ENCODE measurements at regions not wholly inside any gene's neighbourhood (a gene's known extent, or its start where the extent isn't known, plus 50 kb on each side); places are given as distances from the start of the nearest gene placed in this dataset.

DNA sequence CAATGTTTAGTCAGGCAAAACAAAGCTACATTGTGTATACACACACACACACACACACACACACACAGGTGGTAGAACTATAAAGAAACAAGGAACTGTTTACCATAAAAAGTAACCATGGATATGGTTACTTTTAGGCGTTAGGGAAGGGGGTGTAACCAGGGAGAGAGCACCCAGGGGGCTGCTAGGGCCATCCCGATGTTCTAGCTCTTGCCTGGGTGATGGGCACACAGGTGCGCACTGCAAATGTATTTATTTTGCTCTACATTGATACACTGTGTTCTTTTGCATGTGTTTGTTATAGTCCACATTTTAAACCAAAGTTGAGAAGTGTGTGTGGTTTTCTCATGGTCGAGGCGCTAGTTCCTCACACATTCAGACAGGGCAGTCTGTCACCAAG, 69.8 kb upstream of the MYCN start:
- peaks cover 1% of the 10 kb centered on the region for H3K9me3 ChIP-seq (ENCODE audit: insufficient read depth, low read depth, low read length)
- no peak overlapping the region for H4K91ac ChIP-seq (ENCODE audit: low read depth, low read length)
- no peak overlapping the region for H3K27ac ChIP-seq (ENCODE audit: low read depth, low read length)
- WGBS (ENCODE audit: extremely low coverage, insufficient coverage, insufficient read length) = no CpG with 5 or more reads among the region's 5 CpGs
- no peak overlapping the region for H3K4me3 ChIP-seq (ENCODE audit: low read depth, low read length)
- no peak overlapping the region for H3K9ac ChIP-seq (ENCODE audit: low read length)
- no peak overlapping the region for H3K18ac ChIP-seq (ENCODE audit: low read length)
- H2AK5ac ChIP-seq (ENCODE audit: low read length) = no peak overlapping the region
- no peak for DNase-seq
- no peak overlapping the region for H2AFZ ChIP-seq (ENCODE audit: insufficient read depth, low read length, poor library complexity)
- H3K36me3 ChIP-seq (ENCODE audit: control insufficient read depth in 1 of 2, insufficient read depth in 2 of 2, low read length in 2 of 2) = no peaks in the 10 kb centered on the region
- H2BK12ac ChIP-seq (ENCODE audit: low read length) = no peak overlapping the region
- no peak overlapping the region for H3K4me2 ChIP-seq (ENCODE audit: low read length)
- H3K4me1 ChIP-seq (ENCODE audit: control insufficient read depth in 1 of 2, insufficient read depth in 2 of 2, low read length in 2 of 2) = no peaks in the 10 kb centered on the region
- H3K23ac ChIP-seq (ENCODE audit: low read length) = no peak overlapping the region
- no peaks in the 10 kb centered on the region for H3K79me1 ChIP-seq (ENCODE audit: low read length)
- no peak overlapping the region for H2BK120ac ChIP-seq (ENCODE audit: insufficient read depth, low read length, poor library complexity)
- no peak overlapping the region for H2BK5ac ChIP-seq (ENCODE audit: low read depth, low read length, poor library complexity)
- no peaks in the 10 kb centered on the region for H3K79me2 ChIP-seq (ENCODE audit: control insufficient read depth, insufficient read depth, low read length, poor library complexity)
- no peaks in the 10 kb centered on the region for H3K27me3 ChIP-seq (ENCODE audit: insufficient read depth, low read length)
- no peak overlapping the region for H4K12ac ChIP-seq (ENCODE audit: low read depth, low read length)
- H4K8ac ChIP-seq (ENCODE audit: low read depth, low read length) = no peak overlapping the region
- H3K4ac ChIP-seq (ENCODE audit: low read depth, low read length) = no peak overlapping the region
- H3K14ac ChIP-seq (ENCODE audit: low read length) = no peak overlapping the region

DNA sequence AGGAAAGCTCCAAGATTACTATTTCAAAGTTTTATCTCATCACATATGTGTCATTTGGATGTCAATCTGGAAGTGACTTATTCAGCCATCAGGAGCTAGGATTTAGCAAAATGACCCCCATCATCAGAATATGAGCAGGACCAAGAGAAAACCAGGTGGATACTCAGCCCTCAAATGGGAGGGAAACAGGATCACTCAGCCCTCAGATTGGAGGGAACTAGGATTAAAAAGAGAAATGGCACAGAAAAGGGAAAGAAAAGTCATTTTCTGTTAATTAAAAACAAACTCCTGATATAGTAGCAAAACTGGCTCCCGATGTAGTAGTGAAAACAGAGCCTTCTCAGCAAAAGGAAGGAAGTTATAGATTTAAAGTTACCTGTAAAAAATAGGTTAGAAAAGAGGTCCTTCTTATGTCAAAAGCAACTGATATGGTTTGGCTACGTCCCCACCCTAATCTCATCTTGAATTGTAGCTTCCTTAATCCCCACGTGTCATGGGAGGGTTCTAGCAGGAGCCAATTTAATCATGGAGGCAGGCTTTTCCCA, 69.0 kb upstream of the MYCN start:
- Histone ChIP-seq H2BK5ac (ENCODE audit: low read depth, low read length, poor library complexity) (no peak overlapping the region), H3K27me3 (ENCODE audit: insufficient read depth, low read length) (no peaks in the 10 kb centered on the region), H4K8ac (ENCODE audit: low read depth, low read length) (no peak overlapping the region), H3K9me3 (ENCODE audit: insufficient read depth, low read depth, low read length) (peaks cover 1% of the 10 kb centered on the region), H3K36me3 (ENCODE audit: control insufficient read depth in 1 of 2, insufficient read depth in 2 of 2, low read length in 2 of 2) (no peaks in the 10 kb centered on the region), H3K4me1 (ENCODE audit: control insufficient read depth in 1 of 2, insufficient read depth in 2 of 2, low read length in 2 of 2) (no peaks in the 10 kb centered on the region), H4K12ac (ENCODE audit: low read depth, low read length) (no peak overlapping the region), H2AFZ (ENCODE audit: insufficient read depth, low read length, poor library complexity) (no peak overlapping the region), H3K18ac (ENCODE audit: low read length) (no peak overlapping the region), H3K79me1 (ENCODE audit: low read length) (no peaks in the 10 kb centered on the region), H2BK120ac (ENCODE audit: insufficient read depth, low read length, poor library complexity) (no peak overlapping the region), H3K79me2 (ENCODE audit: control insufficient read depth, insufficient read depth, low read length, poor library complexity) (no peaks in the 10 kb centered on the region), H3K4me3 (ENCODE audit: low read depth, low read length) (no peak overlapping the region), H3K23ac (ENCODE audit: low read length) (no peak overlapping the region), H3K14ac (ENCODE audit: low read length) (no peak overlapping the region), H3K27ac (ENCODE audit: low read depth, low read length) (no peak overlapping the region), H2AK5ac (ENCODE audit: low read length) (no peak overlapping the region), H3K9ac (ENCODE audit: low read length) (no peak overlapping the region), H3K4me2 (ENCODE audit: low read length) (no peak overlapping the region), H3K4ac (ENCODE audit: low read depth, low read length) (no peak overlapping the region), H4K91ac (ENCODE audit: low read depth, low read length) (no peak overlapping the region), H2BK12ac (ENCODE audit: low read length) (no peak overlapping the region)
- no peak for DNase-seq
- no CpG with 5 or more reads among the region's 3 CpGs for WGBS (ENCODE audit: extremely low coverage, insufficient coverage, insufficient read length)

DNA sequence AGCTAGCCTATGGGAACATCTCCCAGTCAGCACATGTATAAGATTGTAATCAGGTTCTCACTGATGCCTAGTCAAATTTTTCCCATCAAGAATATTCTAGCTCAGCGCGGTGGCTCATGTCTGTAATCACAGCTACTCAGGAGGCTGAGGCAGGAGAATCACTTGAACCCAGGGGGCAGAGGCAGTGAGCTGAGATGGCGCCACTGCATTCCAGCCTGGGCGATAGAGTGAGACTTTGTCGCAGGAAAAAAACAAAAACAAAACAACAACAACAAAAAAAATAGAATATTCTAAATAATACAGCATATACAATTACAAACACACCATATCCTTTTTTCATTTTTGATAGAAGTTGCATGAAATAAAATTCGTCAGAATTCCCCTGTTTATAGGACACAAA, 67.5 kb upstream of the MYCN start:
- no peak overlapping the region for H4K91ac ChIP-seq (ENCODE audit: low read depth, low read length)
- no peak overlapping the region for H2AFZ ChIP-seq (ENCODE audit: insufficient read depth, low read length, poor library complexity)
- peaks cover 1% of the 10 kb centered on the region for H3K9me3 ChIP-seq (ENCODE audit: insufficient read depth, low read depth, low read length)
- H3K27ac ChIP-seq (ENCODE audit: low read depth, low read length) = no peak overlapping the region
- H3K4me2 ChIP-seq (ENCODE audit: low read length) = no peak overlapping the region
- no peak for DNase-seq
- H3K79me2 ChIP-seq (ENCODE audit: control insufficient read depth, insufficient read depth, low read length, poor library complexity) = no peaks in the 10 kb centered on the region
- no peak overlapping the region for H3K23ac ChIP-seq (ENCODE audit: low read length)
- H3K79me1 ChIP-seq (ENCODE audit: low read length) = no peaks in the 10 kb centered on the region
- no peaks in the 10 kb centered on the region for H3K36me3 ChIP-seq (ENCODE audit: control insufficient read depth in 1 of 2, insufficient read depth in 2 of 2, low read length in 2 of 2)
- no peak overlapping the region for H3K4ac ChIP-seq (ENCODE audit: low read depth, low read length)
- H3K4me3 ChIP-seq (ENCODE audit: low read depth, low read length) = no peak overlapping the region
- no CpG with 5 or more reads among the region's 6 CpGs for WGBS (ENCODE audit: extremely low coverage, insufficient coverage, insufficient read length)
- no peak overlapping the region for H2AK5ac ChIP-seq (ENCODE audit: low read length)
- no peak overlapping the region for H3K18ac ChIP-seq (ENCODE audit: low read length)
- H2BK5ac ChIP-seq (ENCODE audit: low read depth, low read length, poor library complexity) = no peak overlapping the region
- H3K27me3 ChIP-seq (ENCODE audit: insufficient read depth, low read length) = no peaks in the 10 kb centered on the region
- H4K12ac ChIP-seq (ENCODE audit: low read depth, low read length) = no peak overlapping the region
- no peaks in the 10 kb centered on the region for H3K4me1 ChIP-seq (ENCODE audit: control insufficient read depth in 1 of 2, insufficient read depth in 2 of 2, low read length in 2 of 2)
- no peak overlapping the region for H2BK12ac ChIP-seq (ENCODE audit: low read length)
- H4K8ac ChIP-seq (ENCODE audit: low read depth, low read length) = no peak overlapping the region
- H3K14ac ChIP-seq (ENCODE audit: low read length) = no peak overlapping the region
- no peak overlapping the region for H2BK120ac ChIP-seq (ENCODE audit: insufficient read depth, low read length, poor library complexity)
- no peak overlapping the region for H3K9ac ChIP-seq (ENCODE audit: low read length)

DNA sequence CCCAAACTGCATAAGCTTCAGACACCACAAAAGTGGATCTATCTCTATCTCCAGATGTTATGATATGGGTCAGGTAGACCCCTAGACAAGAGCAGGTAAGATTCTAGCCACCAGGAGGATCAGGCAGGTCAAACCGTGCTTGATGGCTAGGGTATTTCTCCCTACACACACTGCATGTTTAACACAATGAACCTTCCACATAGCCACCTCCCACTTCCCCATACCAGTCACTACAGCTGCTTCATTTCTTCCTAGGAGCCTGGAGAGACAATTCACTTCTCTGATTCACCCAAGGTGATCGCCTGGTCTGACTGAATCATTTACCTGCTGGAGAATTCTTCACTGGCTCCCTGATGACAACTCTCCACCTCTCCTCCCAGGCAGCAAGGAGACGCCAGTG, 66.0 kb upstream of the MYCN start:
- H3K23ac ChIP-seq (ENCODE audit: low read length) = no peak overlapping the region
- no peak overlapping the region for H3K9ac ChIP-seq (ENCODE audit: low read length)
- H3K27ac ChIP-seq (ENCODE audit: low read depth, low read length) = no peak overlapping the region
- no peak overlapping the region for H4K8ac ChIP-seq (ENCODE audit: low read depth, low read length)
- no peak overlapping the region for H2AK5ac ChIP-seq (ENCODE audit: low read length)
- H3K9me3 ChIP-seq (ENCODE audit: insufficient read depth, low read depth, low read length) = peaks cover 1% of the 10 kb centered on the region
- no peak overlapping the region for H2AFZ ChIP-seq (ENCODE audit: insufficient read depth, low read length, poor library complexity)
- H2BK5ac ChIP-seq (ENCODE audit: low read depth, low read length, poor library complexity) = no peak overlapping the region
- no peak overlapping the region for H2BK12ac ChIP-seq (ENCODE audit: low read length)
- no peaks in the 10 kb centered on the region for H3K27me3 ChIP-seq (ENCODE audit: insufficient read depth, low read length)
- no peak overlapping the region for H2BK120ac ChIP-seq (ENCODE audit: insufficient read depth, low read length, poor library complexity)
- H3K4me2 ChIP-seq (ENCODE audit: low read length) = no peak overlapping the region
- no peaks in the 10 kb centered on the region for H3K79me1 ChIP-seq (ENCODE audit: low read length)
- H3K36me3 ChIP-seq (ENCODE audit: control insufficient read depth in 1 of 2, insufficient read depth in 2 of 2, low read length in 2 of 2) = no peaks in the 10 kb centered on the region
- no peak overlapping the region for H4K12ac ChIP-seq (ENCODE audit: low read depth, low read length)
- no peak overlapping the region for H3K14ac ChIP-seq (ENCODE audit: low read length)
- no peak overlapping the region for H3K4me3 ChIP-seq (ENCODE audit: low read depth, low read length)
- no peak overlapping the region for H4K91ac ChIP-seq (ENCODE audit: low read depth, low read length)
- no CpG with 5 or more reads among the region's 3 CpGs for WGBS (ENCODE audit: extremely low coverage, insufficient coverage, insufficient read length)
- peak; percentile 62 to 77 for DNase-seq
- no peak overlapping the region for H3K4ac ChIP-seq (ENCODE audit: low read depth, low read length)
- H3K18ac ChIP-seq (ENCODE audit: low read length) = no peak overlapping the region
- no peaks in the 10 kb centered on the region for H3K4me1 ChIP-seq (ENCODE audit: control insufficient read depth in 1 of 2, insufficient read depth in 2 of 2, low read length in 2 of 2)
- no peaks in the 10 kb centered on the region for H3K79me2 ChIP-seq (ENCODE audit: control insufficient read depth, insufficient read depth, low read length, poor library complexity)

All from trophoblast cell (in vitro differentiated cells and primary cell).